Loucy (cell line): ENCODE measurements at regions not wholly inside any gene's neighbourhood (a gene's known extent, or its start where the extent isn't known, plus 50 kb on each side); places are given as distances from the start of the nearest gene placed in this dataset.

Experiments used
- H2AFZ ChIP-seq: fragments of 200-600 bp; sonication (generic); 2 replicates; pipeline ENCODE4 v1.6.0; 2016; ENCODE audit warnings: antibody characterized with exemption, mild to moderate bottlenecking, low read length, moderate library complexity
- H3F3A ChIP-seq: fragments of 200-600 bp; 2 replicates; pipeline ENCODE4 v1.6.0; 2016; ENCODE audit warnings: antibody characterized with exemption, low read depth, mild to moderate bottlenecking
- H3K27me3 ChIP-seq: fragments of 200-600 bp; sonication (generic); 2 replicates; pipeline ENCODE4 v1.6.1; 2014; ENCODE audit warnings: low read length, mild to moderate bottlenecking; ENCODE audit not compliant: insufficient read depth, poor library complexity, severe bottlenecking
- H3K36me3 ChIP-seq: fragments of 200-600 bp; sonication (generic); 2 replicates; pipeline ENCODE4 v1.6.1; 2016; ENCODE audit warnings: low read length; ENCODE audit not compliant: insufficient read depth
- H3K4me1 ChIP-seq: fragments of 200-600 bp; sonication (generic); 2 replicates; pipeline ENCODE4 v1.5.1; 2014; ENCODE audit warnings: low read length, mild to moderate bottlenecking; ENCODE audit not compliant: insufficient read depth, poor library complexity, severe bottlenecking
- H3K4me2 ChIP-seq: fragments of 200-600 bp; sonication (generic); 2 replicates; pipeline ENCODE4 v1.6.0; 2014; ENCODE audit warnings: antibody characterized with exemption, low read length, low read depth, mild to moderate bottlenecking; ENCODE audit not compliant: poor library complexity, severe bottlenecking
- H3K4me3 ChIP-seq: fragments of 200-600 bp; sonication (generic); 2 replicates; pipeline ENCODE4 v1.5.1; 2014; ENCODE audit warnings: low read length, mild to moderate bottlenecking, mixed read lengths; ENCODE audit not compliant: poor library complexity, severe bottlenecking
- H3K79me2 ChIP-seq: fragments of 200-600 bp; sonication (generic); 2 replicates; pipeline ENCODE4 v1.6.1; 2014; ENCODE audit warnings: low read length; ENCODE audit not compliant: insufficient read depth
- H3K9ac ChIP-seq: fragments of 200-600 bp; sonication (generic); 2 replicates; pipeline ENCODE4 v1.6.0; 2014; ENCODE audit warnings: mild to moderate bottlenecking, low read depth, low read length, moderate library complexity; ENCODE audit not compliant: poor library complexity, severe bottlenecking
- H3K9me2 ChIP-seq: fragments of 200-600 bp; sonication (generic); replicated peaks from 2 replicates; pipeline ENCODE4 v1.6.1; 2016; ENCODE audit warnings: low read depth, low read length, mixed read lengths
- H3K9me3 ChIP-seq: fragments of 200-600 bp; sonication (generic); 2 replicates; pipeline ENCODE4 v1.6.1; 2014; ENCODE audit warnings: mild to moderate bottlenecking, antibody characterized with exemption, low read length, low read depth; ENCODE audit not compliant: insufficient read depth
- H4K20me1 ChIP-seq: fragments of 200-600 bp; sonication (generic); 2 replicates; pipeline ENCODE4 v1.6.0; 2014; ENCODE audit warnings: antibody characterized with exemption, low read length, mild to moderate bottlenecking; ENCODE audit not compliant: insufficient read depth, poor library complexity, severe bottlenecking
- CTCF ChIP-seq: fragments of 200-600 bp; sonication (generic); conservative IDR thresholded peaks from 2 replicates; pipeline ENCODE4 v1.5.1; 2014; ENCODE audit warnings: mild to moderate bottlenecking, antibody characterized with exemption, low read length
- EZH2phosphoT487 ChIP-seq: fragments of 200-600 bp; IDR thresholded peaks from 2 replicates; pipeline ENCODE4 v1.6.1; 2018; ENCODE audit warnings: antibody characterized with exemption, mild to moderate bottlenecking, moderate library complexity, borderline replicate concordance

GRCh38 chr5:33091571-33092363 is 349.0 kb upstream of the TARS1 start:
- Histone ChIP-seq H2AFZ (no peak overlapping the region), H3K9me3 (no peaks in the 10 kb centered on the region), H3K4me2 (no peak overlapping the region), H3K4me1 (no peaks in the 10 kb centered on the region), H3F3A (no peaks in the 10 kb centered on the region), H3K4me3 (no peak overlapping the region), H3K27me3 (no peaks in the 10 kb centered on the region), H3K36me3 (no peaks in the 10 kb centered on the region), H3K9me2 (no peaks in the 10 kb centered on the region), H3K9ac (no peak overlapping the region), H4K20me1 (no peaks in the 10 kb centered on the region), H3K79me2 (no peaks in the 10 kb centered on the region)
- TF ChIP-seq EZH2phosphoT487 (no peak), CTCF (no peak)

DNA sequence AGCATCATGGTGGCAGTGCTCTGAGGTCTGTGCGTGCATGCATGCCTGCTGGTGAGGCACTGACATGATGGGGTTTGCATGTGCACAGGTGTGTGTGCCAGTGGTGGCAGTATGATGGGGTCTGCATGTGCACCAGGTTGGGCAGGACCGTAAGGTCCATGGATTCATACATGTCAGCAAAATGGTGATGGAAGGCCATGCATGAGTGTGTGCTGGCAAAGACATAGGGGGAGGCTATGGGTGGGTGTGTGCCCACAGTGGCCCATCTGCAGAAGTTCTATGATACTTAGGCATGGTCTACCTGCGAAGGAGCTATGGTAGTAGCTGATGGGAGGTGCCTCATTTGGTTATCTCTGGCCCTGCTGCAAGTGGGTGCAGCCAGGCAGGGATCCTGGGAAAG is 348.0 kb upstream of the TARS1 start:
- Histone ChIP-seq H3K4me3 (no peak overlapping the region), H3K4me1 (no peaks in the 10 kb centered on the region), H3K9me3 (no peaks in the 10 kb centered on the region), H3K9ac (no peak overlapping the region), H3K36me3 (no peaks in the 10 kb centered on the region), H3F3A (no peaks in the 10 kb centered on the region), H2AFZ (no peak overlapping the region), H3K27me3 (no peaks in the 10 kb centered on the region), H3K4me2 (no peak overlapping the region), H4K20me1 (no peaks in the 10 kb centered on the region), H3K9me2 (no peaks in the 10 kb centered on the region), H3K79me2 (no peaks in the 10 kb centered on the region)
- no peak for TF ChIP-seq EZH2phosphoT487
- no peak for TF ChIP-seq CTCF

DNA sequence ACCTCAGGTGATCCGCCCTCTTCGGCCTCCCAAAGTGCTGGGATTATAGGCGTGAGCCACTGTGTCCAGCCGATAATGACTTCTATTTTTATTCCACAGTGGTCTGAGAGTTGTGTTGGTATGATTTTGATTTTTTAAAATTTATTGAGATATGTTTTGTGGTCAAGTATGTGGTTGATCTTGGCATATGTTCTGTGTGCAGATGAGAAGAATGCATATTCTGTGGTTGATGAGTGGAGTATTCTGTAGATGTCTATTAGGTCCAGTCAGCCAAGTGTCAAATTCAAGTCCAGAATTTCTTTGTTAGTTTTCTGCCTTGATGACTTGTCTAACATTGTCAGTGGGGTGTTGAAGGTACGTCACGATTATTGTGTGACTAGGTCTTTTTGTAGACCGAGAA is 338.2 kb upstream of the TARS1 start:
- Histone ChIP-seq H3F3A (no peaks in the 10 kb centered on the region), H3K4me3 (no peak overlapping the region), H3K9me3 (peaks cover 12% of the 10 kb centered on the region; the same call in 1 of the 2 replicates), H2AFZ (no peak overlapping the region), H3K79me2 (no peaks in the 10 kb centered on the region), H3K9me2 (no peaks in the 10 kb centered on the region), H3K9ac (no peak overlapping the region), H3K4me1 (no peaks in the 10 kb centered on the region), H3K36me3 (no peaks in the 10 kb centered on the region), H4K20me1 (no peaks in the 10 kb centered on the region), H3K27me3 (no peaks in the 10 kb centered on the region), H3K4me2 (no peak overlapping the region)
- TF ChIP-seq CTCF, result no peak
